Activated CD4-positive, alpha-beta T cell treated with anti-CD3 and anti-CD28 coated beads, Interleukin-2, Interleukin-4, amounts not matched to agents 100 ng/mL and 50 ng/mL, durations not matched to agents 16 hours and 8 hours (primary cell): ENCODE measurements at regions not wholly inside any gene's neighbourhood (a gene's known extent, or its start where the extent isn't known, plus 50 kb on each side); places are given as distances from the start of the nearest gene placed in this dataset.
"Not testable (repeated sequence)": the region's sequence is repeated elsewhere in the genome, so short reads cannot be mapped to it uniquely, and the experiment has no call there.

Experiments used
- DNase-seq: peaks from one replicate; pipeline ENCODE4 v3.0.0-alpha.2; 2020; ENCODE audit warnings: low spot score

- DNase-seq: not testable (repeated sequence)
Observed at GRCh38 chr11:49817705-49818430, 134.3 kb upstream of the OR4C13 start.

DNA sequence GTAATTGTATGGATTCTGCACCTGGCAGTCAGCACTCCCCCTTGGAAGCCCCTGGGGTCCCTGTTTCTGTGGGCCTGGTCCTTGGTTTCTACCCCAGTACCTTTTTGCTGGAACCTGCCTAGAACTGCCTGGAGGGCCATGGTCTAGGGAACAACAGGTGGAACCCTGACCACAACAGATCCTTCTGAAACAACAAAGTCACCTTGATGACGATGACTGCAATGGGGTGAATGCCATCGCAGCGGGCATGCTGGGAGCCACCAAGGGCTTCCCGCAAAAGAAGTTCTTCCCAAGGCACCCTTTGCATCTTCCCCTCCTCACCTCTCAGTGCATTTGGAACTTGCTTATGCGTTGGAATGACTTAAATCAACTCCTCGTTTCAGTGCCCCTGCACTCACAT, 129.0 kb upstream of the OR4C13 start:
- DNase-seq: not testable (repeated sequence)

GRCh38 chr11:49850541-49850940, 101.7 kb upstream of the OR4C13 start:
- not testable (repeated sequence) for DNase-seq

- no peak for DNase-seq
Observed at GRCh38 chr11:49851511-49851910, 100.7 kb upstream of the OR4C13 start.

GRCh38 chr11:49851971-49852389, 100.2 kb upstream of the OR4C13 start:
- no peak for DNase-seq

DNA sequence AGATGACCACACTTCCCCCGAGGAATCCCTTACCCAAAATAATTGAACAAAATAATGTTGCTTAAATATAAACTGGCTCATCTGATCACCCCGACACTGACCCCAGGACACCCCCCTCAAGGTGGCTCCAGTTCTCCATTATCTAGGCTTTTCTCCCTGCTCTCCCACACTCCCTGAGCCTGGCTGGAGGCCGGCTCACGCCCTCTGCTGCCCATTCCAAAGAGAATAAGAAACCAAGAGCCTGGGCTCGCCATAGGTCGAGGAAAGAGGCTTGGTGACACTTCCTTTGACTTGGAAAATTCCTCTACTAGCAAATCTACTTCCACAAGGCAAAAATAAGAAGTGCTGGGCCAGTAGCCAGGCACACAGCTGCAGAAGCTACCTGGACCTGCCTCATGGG, 63.3 kb upstream of the OR4C13 start:
- not testable (repeated sequence) for DNase-seq

DNA sequence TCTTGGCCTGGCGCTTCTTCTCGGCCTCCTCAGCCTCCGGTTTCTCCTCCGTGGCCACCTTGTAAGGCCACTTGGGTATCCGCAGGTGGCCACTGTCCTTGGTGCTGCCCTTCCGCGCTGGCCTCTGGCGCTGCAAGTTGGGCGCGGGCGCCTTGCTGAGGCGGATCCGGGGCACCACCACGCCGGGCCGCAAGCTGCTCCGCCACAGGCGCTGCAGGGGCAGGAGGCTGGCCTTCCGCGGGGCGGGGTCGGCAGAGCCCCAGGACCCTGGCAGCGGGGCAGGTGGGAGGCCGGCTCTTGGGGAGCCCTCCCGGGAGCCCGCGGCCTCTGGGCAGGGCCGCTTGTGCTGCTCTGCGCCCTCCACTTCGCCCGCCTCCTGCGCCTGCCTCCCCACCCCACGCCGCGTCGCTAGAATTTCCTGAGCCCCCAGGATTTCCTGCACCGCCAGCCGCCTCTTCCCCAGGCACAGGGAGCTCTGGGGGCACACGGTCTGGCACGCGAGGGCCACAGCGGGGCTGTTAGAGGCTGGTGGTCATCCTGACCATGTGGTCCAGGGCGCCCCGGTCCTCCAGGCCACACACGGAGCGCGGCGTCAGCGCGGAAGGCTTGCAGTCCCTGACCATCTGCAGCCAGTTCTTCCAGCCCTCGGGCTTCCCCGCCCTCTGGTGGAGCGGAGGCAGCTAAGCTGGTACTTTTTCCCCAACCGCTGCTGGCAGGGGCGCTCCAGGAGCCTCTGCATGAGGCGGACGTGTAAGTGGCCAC, 60.1 kb upstream of the OR4C13 start:
- not testable (repeated sequence) for DNase-seq

- DNase-seq: not testable (repeated sequence)
Observed at GRCh38 chr11:49893442-49893841, 58.7 kb upstream of the OR4C13 start.
